HG02763 (cell line): ENCODE measurements at regions not wholly inside any gene's neighbourhood (a gene's known extent, or its start where the extent isn't known, plus 50 kb on each side); places are given as distances from the start of the nearest gene placed in this dataset.

Experiments
- ATAC-seq: cut with Tn5 transposase; IDR thresholded peaks from one replicate; pipeline ENCODE4 v1.9.1; 2021; ENCODE audit warnings: mild to moderate bottlenecking, moderate library complexity; ENCODE audit not compliant: unreplicated experiment

DNA sequence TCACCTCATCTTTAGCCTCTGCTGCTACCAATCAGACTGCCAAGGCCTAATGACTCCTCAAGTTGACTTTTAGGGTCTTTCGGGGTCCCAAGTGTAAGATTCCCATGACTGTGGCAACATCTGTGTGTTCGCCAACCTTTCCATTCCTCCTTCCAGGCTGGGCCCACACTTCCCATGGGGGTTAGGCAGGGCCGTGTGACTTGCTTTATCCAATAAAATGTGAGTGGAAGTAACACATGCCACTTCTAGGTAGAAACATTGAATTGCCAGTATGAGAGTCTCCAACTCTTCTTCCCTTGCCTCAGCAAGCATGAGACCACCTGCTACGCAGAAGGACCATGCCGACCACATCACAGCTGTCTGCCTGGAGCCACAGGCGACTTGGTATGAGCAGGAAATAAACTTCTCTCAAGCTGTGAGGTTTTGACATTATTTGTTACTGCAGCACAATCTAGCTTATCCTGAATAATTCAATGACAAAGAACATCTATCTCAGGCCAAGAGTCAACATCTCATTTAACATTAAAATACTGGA is 190.4 kb upstream of the IER5L start:
- ATAC-seq, result no peak

DNA sequence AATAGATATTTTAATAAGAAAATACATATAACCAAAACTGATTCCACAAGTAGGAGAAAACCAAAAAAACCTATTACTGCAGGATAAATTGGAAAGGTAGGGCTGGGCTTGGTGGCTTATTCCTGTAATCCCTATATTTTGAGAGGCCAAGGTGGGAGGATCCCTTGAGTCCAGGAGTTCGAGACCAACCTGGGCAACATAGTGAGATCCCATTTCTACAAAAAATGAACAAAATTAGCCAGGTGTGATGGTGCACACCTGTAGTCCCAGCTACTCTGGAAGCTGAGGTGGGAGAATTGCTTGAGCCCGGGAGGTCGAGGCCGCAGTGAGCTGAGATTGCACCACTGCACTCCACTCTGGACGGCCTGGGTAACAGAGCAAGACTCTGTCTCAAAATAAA is 189.2 kb upstream of the IER5L start:
- ATAC-seq, result no peak

DNA sequence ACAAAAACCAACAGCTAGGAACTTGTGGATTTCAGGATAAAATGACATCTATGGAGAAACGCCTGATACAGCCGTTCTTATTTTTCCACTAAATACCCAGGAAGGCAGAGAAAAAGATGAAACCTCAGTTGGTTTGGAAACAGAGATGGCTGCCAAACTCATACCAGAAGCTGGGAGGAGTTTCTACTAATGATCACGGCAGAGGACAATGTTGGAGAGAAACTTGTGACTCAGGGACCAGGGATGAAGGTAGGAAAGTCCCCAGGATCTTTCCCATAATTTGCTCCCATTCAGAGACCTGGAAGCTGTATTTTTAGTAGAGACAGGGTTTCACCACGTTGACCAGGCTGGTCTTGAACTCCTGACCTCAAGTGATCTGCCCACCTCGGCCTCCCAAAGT is 187.1 kb upstream of the IER5L start:
- ATAC-seq, result no peak

DNA sequence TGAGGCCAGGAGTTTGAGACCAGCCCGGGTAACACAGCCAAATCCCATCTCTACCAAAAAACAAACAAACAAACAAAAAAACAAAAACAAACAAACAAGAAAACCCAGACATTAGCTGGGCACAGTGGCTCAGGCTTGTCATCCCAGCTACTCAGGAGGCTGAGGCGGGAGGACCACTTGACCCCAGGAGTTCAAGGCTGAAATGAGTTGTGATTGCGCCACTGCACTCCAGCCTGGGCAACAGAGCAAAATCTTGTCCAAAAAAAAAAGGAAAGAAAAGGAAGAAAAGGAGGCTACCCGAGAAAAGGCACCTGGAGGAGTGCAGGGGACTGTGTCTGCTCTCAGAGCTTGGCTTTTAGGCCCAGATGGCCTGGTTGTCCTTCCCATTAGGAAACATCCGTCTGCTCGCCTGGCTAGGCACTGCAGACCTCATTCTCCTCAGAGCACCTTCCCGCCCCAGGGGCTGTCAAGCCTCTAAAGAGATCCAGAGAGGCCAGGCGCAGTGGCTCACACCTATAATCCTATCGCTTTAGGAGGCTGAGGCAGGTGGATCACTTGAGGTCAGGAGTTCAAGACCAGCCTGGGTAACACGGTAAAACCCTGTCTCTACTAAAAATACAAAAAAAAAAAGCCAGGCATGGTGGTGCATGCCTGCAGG is 185.3 kb upstream of the IER5L start:
- no peak for ATAC-seq

DNA sequence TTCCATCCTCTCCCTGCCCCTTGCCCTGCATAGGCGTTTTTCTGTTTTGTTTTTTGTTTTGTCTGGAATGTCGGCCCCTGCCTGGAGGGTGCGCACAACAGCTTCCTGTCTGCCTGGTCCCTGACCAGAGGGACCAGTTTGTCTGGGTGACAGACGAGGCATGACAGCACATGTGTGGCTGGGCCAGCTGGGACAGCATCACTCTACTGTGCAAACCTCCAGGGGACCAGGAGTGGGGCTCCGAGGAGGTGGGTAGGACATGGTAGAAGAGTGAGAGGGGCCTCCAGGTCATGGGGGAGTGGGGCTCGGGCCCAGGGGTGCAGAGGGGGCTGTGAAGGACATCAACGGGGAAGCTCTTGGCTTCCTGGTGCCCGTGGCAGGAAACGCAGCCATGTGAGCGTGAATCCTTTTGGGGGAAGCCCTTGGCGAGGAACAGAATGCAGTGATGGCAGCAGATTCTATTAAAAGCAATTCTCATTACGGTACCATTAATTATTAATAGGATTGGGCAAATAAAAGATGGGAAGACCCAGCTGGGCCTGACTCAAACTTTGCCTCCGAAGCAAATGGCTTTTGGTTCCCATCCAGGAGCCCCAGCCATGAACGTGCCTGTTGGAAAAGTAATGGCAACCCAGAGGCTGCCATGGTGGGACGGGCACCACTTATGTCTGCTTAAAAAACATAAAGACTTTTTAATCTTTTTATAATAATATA is 184.4 kb upstream of the IER5L start:
- ATAC-seq, result no peak

DNA sequence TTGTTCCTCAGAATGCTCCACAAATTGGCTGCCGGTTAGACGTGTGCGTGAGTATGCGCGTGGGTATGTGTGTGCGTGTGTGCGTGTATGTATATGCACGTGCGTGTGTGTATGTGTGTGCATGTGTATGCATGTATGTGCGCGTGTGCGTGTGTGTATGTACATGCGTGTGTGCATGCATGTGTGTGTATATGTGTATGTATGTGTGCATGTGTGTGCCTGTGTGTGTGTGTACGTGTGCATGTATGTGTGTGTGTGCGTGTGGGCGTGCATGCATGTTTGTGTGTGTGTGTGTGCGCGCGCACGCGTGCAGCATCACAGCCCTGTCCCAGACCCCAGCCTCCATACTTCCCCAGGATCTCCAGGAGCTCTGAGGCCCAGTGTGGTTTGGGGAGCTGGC is 183.1 kb upstream of the IER5L start:
- no peak for ATAC-seq

DNA sequence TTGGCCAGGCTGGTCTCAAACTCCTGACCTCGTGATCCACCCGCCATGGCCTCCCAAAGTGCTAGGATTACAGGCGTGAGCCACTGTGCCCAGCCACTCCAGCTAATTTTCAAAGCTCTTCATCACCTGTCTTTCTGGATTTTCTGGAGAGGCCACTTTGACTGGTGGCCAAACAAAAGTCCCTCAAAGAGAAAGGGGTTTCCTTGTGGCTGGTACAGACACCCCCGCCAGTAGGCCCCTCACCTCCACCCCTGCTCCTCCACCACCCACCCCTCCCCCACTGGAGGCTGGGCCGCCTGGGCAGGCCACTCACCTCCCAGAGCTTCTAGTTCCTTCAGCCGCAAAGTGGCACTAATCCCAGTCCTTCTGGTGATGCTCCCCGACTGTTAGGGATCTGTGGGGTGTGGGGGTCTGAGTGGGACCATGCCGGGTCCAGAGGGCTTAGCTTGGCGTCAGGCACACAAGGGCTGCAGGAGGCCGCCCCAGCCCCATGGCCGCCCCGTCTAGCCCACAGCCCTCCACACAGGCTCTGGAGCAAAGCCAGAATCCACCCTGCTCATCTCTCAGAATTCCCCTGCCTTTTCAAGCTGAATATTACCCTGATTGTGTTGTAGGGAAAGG is 182.0 kb upstream of the IER5L start:
- no peak for ATAC-seq

DNA sequence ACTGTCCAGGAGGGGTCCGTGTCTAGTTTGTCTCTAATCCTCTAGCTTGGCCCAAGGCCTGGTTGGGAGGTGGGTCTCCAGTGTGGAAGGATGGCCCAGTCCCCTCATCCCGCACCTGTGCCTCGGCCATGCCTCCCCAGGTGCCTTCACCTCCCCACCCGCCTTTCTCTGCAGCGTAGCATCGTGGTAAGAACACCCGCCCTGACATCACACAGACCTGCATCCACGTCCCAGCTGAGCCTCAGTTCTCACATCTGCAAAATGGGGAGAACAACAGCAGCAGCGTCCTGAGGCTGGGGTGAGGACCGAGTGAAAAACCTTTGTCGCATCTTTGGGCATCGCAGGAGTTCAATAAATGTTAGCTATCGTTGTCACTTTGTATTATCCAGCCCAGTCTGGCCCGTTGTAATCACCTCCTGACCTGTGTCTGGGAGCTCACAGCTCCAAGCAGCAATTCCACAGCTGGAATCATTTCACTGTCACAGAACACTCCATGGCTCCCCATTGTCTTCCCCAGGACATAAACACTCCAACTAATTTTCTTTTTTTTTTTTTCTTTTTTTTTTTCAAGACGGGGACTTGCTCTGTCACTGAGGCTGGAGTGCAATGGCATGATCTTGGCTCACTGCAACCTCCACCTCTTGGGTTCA is 181.2 kb upstream of the IER5L start:
- no peak for ATAC-seq

DNA sequence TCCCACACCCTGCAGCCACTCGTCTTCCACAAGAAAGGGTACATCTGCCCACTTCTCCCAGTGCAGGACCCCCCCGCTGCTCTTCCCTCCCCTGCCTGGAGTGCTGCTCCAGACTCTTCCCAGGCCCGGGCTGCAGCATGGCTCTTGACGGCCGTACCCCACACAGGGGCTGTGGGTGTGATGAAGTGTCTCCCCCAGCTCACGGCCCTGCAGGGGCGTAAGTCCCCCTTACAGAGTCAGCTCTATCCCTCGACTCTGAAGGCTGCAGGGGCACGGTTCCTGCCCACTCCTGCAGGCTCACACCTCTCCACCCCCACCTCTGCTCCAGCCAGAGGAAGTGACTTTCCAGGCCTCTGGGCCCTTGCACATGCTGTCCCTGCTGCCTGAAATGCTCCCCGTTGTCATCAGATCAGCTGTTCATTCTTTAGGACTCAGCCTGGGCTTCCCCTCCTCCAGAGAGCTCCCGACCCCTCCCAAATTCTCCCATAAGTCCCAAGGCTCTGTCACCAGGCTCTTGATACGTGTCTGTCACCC is 180.6 kb upstream of the IER5L start:
- ATAC-seq, result no peak

DNA sequence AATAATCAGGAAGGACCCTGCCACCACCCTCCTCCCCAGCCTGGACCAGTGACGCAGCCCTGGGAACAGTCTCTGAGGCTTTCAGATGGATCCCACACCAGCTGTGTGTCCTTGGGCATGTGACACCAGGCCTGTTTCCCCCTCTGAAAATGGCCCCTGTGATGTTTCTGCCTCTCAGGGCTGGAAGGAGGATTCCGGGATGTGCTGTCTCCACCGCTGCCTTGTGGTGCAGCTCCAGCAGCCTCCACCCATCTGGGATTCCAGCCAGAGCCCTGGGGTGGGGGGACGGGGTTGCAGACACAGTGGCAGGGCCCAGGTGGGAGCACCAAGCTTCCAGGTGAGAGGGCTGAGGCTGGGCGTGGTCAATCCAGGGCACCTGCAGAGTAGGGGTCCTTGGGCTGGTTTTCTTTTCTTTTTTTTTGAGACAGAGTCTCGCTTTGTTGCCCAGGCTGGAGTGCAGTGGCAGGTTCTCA is 179.7 kb upstream of the IER5L start:
- no peak for ATAC-seq

DNA sequence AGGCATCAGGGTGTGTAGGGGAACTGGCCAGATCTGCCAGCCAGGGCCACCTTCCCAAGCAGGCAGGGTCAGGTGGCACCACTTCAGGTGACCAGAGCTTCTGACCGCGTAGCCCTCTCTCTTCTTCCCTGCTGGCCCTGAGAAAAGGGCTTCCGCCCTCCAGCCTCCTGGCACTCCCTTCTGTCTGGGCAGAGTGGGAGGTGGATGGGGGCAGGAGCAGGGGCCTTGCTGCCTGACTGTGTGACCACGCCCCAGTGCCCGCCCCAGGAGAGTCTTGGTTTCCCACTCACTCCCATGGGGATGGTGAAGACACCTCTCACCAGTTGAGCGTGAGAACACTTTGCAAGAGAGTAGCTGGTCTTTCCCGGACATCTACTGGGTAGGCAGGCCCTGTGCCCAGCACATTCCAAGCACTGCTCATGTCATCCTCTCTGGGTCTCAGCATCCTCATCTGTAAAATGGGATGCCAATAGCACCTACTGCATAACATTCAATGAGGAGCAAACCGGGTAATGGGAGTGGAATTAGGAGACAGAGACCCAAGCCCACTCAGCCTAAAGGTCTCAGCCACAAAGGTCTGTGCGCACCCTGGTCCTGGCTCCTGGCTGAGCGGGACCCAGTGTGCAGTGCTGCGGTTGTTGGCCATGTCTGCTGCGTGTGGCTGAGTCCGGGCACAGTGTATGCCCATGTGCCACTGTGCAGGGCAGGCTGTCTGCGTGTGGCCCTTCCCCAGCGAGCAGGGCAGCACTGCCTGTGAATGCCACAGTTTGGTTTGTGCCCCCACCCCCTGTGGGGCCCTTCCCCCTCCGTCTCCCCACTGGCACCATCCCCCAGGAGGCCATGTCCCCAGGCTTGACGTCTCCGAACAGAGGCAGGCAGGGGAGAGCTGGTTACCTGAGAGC is 179.1 kb upstream of the IER5L start:
- ATAC-seq, result no peak

DNA sequence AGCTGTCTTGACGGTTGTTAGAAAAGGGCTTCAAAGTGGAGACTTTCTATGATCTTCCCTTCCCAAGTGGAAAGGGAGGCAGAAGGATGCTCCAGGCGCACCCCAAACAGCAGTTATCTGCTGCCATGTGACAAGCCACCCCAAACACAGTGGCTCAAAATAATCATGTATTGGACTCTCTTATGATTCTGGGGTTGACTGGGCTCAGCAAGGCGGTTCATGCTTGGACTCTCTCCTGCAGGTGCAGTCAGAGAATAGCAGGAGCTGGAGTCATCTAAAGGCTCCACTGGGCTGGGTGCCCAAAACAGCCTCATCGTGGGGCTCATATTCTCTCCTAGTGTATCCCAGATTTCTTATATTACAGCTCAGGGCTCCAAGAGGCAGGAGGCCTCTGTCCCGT is 177.6 kb upstream of the IER5L start:
- ATAC-seq, result no peak

DNA sequence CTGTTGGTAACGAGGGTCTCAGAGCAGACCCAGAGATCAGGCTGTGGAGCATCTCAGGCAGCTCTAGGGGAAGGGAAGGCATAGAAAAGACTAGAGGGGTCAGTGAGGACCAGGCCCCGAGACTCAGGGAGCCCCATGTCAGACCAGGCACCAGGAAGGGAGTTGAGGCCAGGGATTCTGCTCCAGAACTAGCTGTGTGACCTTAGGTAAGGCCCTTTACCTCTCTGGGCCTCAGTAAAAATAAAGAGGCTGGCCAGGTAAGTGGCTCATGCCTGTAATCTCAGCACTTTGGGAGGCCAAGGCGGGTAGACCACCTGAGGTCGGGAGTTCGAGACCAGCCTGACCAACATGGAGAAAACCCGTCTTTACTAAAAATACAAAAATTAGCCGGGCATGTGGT is 176.4 kb upstream of the IER5L start:
- ATAC-seq, result no peak

DNA sequence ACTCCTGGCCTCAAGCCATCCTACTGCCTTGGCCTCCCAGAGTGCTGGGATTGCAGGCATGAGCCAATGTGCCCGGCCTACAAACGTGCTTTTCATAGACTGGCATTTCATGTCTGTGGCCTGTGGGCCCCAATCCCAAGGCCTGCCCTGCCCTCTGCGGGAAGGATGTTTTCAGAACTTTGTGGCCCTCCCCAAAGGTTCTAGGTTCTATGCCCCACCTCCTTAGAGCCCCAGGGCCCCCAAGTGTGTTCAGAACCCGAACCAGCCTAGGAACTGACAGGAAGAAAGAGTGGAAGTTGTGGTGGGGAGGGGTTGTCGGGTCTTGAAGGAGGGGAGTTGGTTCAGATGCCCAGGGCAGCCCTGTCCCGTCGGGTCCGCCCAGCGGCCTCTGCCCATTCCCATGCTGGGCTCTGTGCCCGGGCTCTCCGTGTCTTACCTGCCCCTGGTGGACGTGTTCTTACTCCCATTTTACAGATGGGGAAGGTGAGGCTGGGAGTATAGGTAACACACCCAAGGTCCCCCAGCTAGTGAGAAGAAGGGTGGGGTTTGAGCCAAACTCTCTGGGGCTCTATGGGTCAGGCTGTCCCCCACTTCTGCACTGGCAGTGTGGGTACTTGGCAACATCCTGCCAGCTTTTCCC is 175.8 kb upstream of the IER5L start:
- no peak for ATAC-seq

DNA sequence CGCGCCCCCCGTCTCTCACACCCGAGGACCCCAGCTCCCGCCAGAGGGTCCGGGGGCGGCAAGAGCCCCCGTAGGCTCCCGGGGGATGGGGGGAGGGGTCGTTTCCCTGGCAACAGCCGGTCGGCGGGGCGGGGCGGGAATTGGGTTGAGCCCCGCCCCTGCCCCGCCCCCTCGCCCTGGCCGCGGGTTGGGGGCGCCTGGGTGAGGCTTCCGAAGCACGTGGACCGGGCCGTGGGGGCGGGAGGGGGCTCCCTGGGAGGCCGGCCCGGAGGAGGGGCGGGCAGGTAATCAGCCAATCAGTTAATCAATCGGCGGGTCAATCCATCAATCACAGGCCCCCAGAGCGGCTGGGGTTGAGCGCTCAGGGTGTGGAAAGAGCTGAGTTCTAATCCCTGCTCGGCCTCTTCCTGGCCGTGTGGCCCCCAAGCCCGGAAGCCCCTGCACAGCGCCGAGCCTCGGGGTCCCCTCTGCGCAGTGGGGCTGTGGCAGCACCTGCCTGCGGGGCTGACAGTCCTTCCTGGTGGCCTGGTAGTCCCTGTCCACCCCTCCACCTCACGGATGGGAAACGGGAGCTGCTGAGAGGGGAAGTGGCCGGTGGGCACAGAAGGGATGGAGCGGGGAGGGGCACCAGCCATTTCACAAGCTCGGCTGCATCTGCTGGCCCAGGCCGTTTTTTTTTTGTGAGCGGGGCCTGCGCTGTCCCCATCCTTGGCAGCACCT is 174.2 kb upstream of the IER5L start:
- ATAC-seq, result no peak

DNA sequence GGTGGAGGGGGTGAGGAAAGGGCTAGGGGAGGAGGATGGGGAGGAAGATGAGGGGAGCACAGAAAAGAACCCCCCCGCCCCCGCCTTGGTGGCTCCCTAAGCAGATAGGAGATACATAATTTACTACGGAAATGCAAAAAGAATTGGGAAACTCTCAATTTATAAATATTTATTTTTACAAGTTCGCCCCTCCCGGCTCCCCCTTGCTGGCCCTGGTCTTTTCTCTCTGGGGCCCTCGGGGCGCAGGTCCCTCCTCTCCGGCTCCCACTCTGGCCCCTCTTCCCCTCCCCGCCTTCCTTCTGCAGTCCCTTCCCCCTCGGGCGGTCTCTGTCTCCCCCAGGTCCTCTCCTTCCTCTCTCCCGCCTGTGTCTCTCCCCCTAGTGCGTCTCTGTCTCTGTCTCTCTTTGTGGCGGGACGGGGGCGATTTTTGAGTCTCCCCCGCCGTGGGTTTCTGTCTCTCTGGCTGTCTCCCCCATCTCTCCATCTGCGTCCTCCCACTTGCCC is 173.6 kb upstream of the IER5L start:
- no peak for ATAC-seq

DNA sequence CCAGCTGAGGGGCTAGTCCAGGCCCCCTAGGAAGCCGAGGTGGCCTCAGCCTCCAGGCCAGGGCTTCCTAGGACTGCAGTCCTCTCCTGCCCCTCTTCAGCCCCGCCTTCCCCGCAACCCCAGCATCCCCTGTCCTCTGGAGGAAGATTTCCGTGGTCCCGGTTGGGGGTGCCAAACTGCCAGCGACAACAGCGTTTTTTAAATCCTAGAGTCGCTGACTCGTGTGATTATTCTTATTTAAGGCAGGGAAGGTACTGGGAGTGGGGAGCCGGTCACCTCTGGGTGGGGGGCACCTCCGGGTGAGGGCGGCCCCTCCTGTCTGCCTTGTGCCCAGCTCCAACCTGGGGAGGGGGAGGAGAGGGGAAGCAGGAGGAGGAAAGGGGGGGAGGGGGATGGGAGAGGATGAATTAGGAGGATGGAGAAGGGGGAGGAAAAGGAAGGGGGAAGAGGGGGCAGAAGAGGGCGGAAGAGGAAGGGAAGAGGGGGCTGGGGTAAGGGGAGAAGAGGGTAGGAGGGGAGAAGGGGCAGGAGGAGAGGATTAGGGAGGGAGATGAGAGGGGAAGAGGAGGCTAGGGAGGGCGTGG is 173.1 kb upstream of the IER5L start:
- ATAC-seq, result no peak

DNA sequence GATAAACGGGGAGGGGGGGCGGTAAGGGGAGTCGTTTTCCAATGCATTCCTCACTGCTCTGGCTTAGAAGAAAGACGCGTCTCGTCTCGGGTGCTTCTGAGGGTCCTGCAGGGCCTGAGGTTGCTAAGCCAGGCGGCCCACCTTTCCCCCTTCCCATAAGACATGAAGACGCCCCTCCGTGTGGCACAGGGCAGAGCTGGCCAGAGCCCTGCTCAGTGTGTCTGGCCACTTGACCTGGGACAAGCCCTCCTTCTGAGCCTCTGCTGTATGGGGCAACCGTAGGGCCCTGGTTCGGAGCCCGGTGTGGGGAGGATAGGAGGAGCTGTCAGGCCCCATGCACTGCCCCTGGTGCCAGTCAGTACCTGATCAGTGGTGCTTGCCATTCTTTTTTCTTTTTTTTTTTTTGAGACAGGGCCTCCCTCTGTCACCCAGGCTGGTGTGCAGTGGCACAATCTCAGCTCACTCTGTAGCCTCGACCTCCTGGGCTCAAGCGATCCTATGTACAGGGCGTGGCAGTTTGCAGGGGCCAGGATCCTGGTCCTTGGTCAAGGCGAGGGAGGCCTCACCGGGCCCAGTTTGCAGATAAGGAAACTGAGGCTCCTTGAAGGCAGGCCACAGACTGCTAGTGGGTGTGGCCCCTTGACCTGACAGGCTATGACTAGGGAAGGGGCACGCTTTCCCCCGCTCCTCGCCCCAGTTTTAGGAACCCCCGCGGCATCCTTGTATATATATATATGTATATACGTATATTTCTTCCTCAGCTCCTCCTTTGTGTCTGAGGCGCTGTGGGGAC is 172.3 kb upstream of the IER5L start:
- ATAC-seq, result no peak
